Kasumi-1 (cell line): ENCODE measurements at regions not wholly inside any gene's neighbourhood (a gene's known extent, or its start where the extent isn't known, plus 50 kb on each side); places are given as distances from the start of the nearest gene placed in this dataset.
A peak's percentile ranks its signal among the peaks of the same experiment; 100 is the strongest.
"Not testable (repeated sequence)": the region's sequence is repeated elsewhere in the genome, so short reads cannot be mapped to it uniquely, and the experiment has no call there.

Experiments
- DNase-seq, 2 experiments: peaks; one replicate each; lab custom pipeline; 2025; lab: John Stamatoyannopoulos, UW

GRCh38 chr14:34381304-34381703 lies 80.7 kb downstream of the SPTSSA start:
- DNase-seq = not testable (repeated sequence)

- DNase-seq = no peak
These were observed 81.6 kb downstream of the SPTSSA start for GRCh38 chr14:34380471-34380845.

GRCh38 chr14:34379816-34380470 lies 82.1 kb downstream of the SPTSSA start:
- no peak for DNase-seq

DNA sequence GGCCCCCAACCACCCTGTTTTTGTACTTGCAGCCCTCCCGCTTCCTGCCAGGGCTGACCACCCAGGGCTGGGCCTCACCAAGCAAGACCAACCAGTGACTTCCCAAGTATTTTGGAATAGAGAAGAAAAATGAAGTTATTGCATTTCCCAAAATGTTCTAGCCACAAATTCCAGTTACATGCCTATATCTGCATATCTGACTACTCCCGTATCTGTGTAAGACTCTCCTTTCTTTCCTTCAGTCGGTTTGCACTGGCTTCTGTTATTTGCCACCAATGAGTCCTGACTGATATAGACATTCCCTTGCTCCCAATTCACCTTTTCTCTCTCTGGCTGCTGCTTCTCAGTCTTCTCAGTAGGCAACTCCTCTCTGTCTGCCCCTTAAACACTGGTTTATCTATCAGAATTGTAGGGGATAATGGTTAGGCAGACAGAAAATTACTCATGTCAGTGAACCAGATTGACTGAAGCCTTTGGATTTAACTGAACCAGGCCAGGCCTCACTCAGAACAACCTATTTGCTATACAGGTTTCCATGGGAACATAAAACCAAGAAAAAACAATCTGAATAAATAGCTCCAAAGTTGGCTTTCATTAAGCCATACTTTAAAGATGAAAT lies 85.3 kb downstream of the SPTSSA start:
- DNase-seq = no peak

GRCh38 chr14:34374998-34375740 lies 86.9 kb downstream of the SPTSSA start:
- DNase-seq = no peak

GRCh38 chr14:34373191-34373590 lies 88.8 kb downstream of the SPTSSA start:
- DNase-seq = no peak

GRCh38 chr14:34372786-34373185 lies 89.3 kb downstream of the SPTSSA start:
- no peak for DNase-seq

- no peak for DNase-seq
These were observed 92.4 kb downstream of the SPTSSA start for GRCh38 chr14:34369648-34370030.

- DNase-seq = no peak
These were observed 92.9 kb downstream of the SPTSSA start for GRCh38 chr14:34368971-34369647.

GRCh38 chr14:34368115-34368970 lies 93.7 kb downstream of the SPTSSA start:
- no peak for DNase-seq

DNA sequence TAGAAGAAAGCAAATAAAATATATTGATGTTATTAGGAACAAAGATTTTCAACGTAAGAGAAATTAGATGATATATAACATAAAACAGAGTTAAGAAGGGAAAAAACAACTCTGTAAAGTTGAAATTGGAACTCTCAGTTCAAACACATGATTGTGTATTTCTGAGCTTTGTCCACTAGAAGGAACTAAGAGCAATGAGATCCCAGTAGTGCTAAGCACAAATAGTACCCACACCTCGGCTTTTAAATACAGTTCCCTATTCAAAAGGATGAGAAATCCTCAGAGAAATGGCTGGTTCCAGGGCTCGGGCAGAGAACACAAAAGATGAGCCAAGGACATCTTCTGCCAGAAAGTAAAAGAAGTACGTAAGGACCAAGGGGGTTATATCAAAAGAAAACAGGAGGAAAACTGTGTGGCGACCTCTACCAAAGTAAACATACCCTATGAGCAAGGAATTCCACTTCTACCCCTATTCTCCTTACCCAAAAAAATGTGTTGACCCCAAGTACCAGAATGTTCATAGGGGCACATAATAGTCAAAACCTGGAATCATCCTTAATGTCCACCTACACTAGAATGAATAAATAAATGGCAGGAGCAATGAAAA lies 96.6 kb downstream of the SPTSSA start:
- DNase-seq = peak; percentile 72 to 79

GRCh38 chr14:34364201-34364600 lies 97.8 kb downstream of the SPTSSA start:
- no peak for DNase-seq

GRCh38 chr14:34363733-34364134 lies 98.3 kb downstream of the SPTSSA start:
- DNase-seq = no peak

GRCh38 chr14:34362641-34363251 lies 99.3 kb downstream of the SPTSSA start:
- DNase-seq = no peak

- no peak for DNase-seq
These were observed 100.5 kb downstream of the SPTSSA start for GRCh38 chr14:34361504-34362011.

- no peak for DNase-seq
These were observed 102.5 kb downstream of the SPTSSA start for GRCh38 chr14:34359420-34360117.

- DNase-seq = peak; percentile 25 to 36
These were observed 105.8 kb downstream of the SPTSSA start for GRCh38 chr14:34356264-34356654.

- no peak for DNase-seq
These were observed 106.3 kb downstream of the SPTSSA start for GRCh38 chr14:34355584-34356263.

- no peak for DNase-seq
These were observed 107.5 kb downstream of the SPTSSA start for GRCh38 chr14:34354556-34354955.
